HG03442 (cell line): ENCODE measurements at regions not wholly inside any gene's neighbourhood (a gene's known extent, or its start where the extent isn't known, plus 50 kb on each side); places are given as distances from the start of the nearest gene placed in this dataset.
A peak's percentile ranks its signal among the peaks of the same experiment; 100 is the strongest.

Source experiments
- ATAC-seq: cut with Tn5 transposase; IDR thresholded peaks from one replicate; pipeline ENCODE4 v1.9.1; 2021; ENCODE audit warnings: mild to moderate bottlenecking, moderate library complexity; ENCODE audit not compliant: unreplicated experiment

DNA sequence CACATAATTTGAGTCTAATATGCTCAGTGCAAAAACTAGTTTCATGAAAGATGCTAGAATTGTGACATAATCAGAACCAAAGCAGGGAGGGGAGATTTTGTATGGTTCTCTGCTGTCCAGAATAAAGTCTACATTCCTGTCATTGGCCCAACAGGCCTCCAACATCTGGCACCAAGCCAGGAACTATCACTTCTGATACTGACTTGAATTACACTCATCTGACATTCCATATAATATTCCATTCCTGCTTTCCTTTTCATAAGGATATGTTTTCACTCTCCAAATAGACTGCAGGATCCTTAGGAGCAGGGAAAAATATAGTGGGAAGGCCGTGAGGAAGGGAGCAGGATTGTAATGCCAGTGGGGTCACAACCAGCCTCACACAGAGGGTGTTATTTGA, 84.6 kb upstream of the BTN3A2 start:
- no peak for ATAC-seq

DNA sequence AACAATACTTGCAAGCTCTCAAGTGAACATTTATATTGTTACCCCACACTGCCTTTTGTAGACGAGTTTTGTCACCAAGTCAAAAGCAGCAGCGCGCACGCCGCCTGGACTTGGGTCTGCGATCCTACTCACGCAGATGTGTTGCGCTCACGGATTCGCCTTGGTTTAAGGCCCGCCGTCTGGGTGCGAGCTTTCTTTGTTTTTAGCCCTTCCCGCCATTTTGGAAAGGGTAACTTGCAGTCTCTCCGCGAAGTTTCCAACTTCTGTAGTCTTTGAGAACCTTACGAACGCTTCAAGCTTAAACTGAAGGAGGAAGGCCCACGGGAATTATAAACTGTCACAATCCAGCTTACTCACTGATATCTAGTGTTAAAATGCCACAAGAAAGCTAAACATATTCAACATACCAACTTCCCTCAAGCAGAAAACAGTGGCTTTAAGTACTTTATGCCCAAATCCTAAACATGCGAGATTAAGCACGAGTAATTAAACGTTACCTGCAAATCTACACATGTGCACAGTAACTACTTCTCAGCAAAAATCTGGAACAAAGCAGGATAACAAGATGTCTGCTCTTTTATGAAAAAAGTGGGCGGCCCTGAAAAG, 80.4 kb upstream of the BTN3A2 start:
- no peak for ATAC-seq

DNA sequence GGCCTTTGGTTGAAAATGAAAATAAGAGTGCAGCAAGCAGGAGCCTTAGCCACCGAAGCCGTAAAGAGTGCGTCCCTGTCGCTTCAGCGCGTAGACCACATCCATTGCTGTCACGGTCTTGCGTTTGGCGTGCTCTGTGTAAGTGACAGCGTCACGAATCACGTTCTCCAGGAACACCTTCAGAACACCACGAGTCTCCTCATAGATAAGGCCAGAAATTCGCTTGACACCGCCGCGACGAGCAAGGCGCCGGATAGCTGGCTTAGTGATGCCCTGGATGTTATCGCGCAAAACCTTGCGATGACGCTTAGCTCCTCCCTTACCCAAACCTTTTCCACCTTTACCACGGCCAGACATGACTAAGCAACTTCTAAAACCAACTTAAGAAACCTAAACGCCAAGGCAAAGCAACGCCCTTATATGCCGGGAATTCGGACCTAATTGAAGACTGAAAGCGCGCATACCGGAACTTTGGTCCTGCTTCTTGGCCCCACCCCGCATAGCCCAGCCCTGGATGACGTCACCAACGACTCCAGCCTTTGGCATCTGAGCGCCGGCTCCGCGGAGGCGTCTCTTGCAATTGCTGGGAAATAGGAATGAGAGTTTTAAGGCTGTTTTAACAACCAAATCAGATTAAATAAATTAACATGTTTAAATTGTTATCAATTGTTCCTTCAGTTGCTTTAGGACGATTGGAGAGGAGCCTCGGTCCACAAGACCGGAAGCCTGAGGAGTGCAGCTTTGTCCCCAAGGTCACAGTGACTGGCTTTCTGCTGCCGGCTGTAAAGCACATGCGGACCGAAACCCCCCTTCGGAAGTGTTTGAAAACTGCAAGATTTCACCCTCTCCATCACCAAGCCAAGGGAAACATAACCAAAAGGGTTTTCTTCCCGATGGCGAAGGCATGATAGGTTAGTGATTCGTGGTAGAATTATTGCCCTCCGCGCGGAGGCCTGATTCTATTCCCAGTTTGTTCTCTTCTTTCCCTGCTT, 79.6 kb upstream of the BTN3A2 start:
- peak; percentile 71 for ATAC-seq

DNA sequence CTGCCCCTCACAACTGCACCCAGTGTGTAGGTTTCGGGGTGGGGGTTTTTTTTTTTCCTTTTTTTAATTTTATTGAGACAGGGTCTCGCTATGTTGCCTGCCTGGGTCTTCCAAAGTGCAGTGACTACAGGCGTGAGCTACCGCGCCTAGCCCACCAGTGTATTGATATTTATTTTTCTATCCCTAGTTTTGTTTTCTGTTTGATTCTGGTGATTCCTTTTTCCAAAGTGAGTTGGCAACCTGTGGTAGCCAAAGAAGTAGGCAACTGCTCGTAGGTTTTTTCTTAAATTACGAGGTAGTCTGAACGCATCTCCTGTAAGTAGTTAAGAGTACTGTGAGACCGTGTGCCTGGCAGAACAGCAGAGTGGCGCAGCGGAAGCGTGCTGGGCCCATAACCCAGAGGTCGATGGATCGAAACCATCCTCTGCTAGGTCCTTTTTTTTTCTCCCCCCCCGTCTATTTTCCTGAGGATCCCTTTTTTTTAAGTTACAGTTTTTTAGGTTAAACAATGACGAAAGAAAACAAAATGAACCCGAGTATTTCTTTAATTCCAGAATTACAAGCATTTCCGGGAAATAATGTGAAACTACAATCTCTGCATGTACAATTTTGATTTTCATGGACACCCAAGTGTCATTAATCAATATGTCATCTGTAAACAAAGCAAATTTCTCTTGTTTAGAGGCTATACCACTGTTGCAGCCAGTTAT, 78.7 kb upstream of the BTN3A2 start:
- no peak for ATAC-seq

DNA sequence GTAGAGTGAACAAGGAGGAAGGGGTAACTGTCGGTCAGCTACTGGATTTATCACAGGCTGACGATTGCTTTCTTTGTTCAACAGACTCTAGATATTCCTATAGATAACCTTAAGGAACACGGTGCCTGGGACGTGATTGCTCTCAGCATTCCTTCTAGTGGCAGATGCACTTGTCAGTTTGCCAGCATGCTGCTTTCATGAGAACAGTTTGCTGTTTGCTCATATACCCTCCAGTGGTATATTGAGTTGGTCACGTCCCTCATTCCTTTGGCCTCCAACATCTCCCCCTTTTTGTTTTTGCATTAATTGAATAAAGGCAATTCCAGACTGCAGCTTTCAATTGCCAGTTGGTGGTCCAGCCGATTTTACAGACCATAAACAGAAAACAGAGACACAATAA, 76.8 kb upstream of the BTN3A2 start:
- no peak for ATAC-seq

DNA sequence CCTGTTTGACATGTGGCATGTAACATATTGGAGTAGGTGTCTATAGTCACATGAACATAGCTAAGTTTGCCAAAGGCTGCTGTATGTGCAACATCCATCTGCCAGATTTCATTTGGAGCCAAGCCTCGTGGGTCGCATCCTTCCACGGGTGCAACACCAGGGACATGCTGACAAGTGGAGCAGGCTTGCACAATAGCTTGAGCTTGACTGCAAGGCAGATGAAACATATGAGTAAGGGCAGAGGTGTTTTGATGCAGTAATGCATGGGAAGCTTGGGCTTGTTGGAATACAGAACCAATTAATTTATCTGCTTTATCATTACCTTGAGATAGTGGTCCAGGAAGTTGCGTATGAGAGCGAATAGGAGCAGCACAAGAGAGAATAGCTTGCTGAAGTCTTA, 74.1 kb upstream of the BTN3A2 start:
- ATAC-seq, result no peak

DNA sequence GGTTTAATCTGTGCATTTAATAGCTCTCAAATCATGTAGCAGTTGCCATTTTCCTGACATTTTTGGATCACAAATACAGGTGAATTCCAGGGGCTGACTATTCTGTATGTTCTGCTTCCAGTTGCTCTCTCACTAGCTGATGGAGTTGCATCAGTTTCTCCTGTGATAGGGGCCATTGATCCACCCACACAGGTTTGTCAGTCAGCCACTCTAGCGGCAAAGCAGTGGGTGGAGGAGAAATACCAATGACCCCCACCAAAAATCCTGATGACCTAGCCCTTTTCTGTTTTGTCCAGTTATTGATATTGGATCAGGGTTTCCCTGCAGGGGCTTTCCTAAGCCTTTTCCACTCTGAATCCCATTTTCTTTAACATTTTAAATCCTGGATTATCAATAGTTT, 72.3 kb upstream of the BTN3A2 start:
- ATAC-seq, result no peak

DNA sequence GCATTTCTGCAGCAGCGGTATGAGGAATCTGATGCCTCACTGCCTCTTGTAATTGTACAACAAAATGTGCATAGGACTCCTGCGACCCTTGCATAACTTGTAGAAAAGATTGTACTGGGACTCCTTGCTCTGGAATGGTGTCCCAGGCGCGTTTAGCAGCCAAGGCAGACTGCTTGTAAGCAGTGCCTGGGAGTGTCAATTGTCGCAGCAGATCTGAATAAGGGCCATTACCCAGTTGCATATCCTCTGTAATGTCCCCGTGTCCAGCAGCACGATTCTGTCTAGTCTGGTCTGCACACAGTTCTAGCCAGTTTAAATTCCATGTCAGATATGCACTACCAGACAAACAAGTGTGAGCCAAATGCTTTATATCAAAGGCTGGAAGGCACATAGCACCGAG, 70.7 kb upstream of the BTN3A2 start:
- no peak for ATAC-seq

DNA sequence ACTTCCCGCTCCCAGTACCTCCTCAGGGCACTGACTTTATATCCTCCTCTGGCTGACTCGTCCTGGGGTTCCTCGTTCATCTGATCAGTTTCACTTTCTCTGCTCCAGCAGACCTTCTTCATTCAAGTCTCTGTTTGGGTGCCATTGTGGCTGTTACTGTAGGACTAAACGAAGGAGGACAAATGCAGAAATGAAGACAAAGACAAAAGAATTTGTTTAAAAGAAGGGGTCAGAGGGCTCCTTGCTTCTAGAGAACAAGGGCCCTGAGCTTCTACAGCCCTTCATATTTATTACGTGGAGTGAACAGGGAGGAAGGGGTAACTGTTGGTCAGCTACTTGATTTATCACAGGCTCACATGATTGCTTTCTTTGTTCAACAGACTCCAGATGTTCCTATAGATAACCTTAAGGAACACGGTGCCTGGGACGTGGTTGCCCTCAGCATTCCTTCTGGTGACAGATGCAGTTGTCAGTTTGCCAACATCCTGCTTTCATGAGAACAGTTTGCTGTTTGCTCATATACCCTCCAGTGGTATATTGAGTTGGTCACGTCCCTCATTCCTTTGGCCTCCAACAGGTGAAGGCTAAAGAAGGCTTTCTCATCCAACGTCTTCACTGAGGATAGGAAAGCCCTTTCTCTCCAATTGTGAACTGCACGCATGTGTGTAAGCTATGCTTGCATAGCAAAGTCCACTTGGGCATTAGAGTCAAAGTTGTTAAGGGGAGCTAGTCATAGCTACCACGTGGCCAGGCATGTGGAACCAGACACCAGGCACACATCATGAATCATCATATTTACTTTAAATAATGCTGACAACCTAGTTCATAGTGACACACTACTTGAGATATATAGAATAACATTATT, 69.1 kb upstream of the BTN3A2 start:
- no peak for ATAC-seq

DNA sequence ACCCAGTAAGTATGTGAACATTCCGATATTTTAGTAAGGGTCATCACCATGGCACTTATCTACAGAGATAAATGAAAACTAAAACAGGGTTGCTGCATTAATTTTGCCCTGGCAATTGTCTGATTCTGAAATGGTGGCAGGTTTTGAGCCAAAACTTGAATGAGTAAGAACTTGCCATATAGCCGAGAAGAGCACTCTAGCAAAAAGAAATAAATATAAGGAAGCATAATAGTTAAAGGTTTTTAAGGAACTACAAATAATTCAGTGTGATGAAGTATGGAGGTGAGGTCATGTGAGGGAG, 68.5 kb upstream of the BTN3A2 start:
- no peak for ATAC-seq

DNA sequence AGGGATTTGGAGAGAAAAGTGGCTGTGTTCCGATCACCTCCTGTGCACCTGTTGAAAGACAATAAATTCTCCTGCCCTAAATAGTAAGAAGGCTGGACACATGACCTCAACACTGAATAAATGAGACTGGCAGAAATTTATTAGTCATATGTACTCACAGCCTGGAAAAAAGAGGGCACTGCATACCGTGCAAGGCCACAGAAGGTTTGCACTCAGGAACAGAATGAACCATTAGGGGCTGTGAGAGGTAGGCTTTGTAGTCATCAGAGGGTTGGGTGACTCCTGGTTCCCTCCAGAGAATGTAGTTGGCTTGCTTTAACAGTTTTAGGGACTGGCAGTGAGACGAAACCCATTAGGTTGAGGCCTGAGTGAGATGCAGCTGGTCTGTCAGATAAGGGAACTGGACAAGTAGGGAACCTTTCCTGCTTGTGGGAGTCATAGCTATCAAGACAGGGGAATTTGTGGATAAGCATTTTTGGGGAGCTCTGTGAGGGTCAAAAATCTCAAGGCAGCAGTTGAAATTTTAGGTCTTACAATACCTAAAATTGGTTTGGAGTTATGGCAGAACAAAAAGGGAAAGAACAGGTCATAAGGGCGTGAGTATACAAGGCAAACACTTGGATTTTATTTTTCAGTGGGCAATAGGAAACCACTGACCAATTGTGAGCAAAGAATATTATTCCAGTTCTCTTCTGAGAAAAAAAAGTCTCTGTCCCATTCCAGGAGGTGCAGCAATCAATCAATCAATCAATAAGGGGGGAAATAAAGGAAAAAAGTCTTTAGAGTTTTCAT, 67.9 kb upstream of the BTN3A2 start:
- ATAC-seq, result no peak

DNA sequence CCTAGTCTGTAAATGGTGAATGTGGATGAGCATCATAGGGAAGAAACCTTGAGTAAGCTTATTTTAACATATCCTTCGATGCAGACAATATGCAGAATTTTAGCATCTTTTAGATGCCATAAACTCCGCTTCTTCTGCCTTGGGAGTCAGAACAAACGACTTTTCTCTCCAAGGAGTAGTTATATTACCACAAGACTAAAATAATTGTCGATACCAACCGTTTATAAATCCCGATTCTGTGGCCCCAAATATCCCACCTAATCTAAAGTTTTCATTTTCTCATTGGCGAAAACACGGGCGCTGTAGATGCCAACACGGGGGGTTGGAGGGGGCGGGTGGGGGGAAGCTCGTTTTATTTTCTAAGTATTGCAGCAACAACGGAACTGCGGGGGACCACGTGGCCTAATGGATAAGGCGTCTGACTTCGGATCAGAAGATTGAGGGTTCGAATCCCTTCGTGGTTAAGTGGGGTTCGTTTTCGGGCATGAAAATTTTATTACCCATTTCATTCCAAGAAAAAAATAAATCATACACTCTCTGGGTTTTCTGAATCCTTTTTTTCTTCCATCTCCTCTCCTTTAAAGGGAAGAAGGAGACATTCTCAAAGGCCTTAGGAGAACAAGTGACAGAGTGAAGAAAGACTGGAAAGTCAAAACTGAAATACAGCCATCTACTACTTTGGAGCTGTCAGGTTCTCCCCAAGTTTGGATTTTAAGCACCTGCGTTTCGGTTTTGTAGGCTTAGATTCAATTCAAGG, 65.5 kb upstream of the BTN3A2 start:
- no peak for ATAC-seq

DNA sequence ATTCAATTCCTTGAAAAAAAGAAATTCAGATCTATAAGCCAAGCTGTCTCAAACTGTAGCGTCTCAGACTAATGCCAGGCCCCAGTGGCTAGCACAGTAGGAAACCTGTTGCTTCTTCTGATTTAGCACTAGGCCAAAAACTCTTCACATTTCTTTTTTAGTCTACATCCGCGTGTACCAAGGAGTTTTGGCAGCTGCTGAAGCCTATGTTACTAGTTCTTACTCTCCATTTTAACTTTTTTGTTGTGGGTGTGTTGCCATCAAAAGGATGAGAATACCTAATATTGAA, 65.0 kb upstream of the BTN3A2 start:
- no peak for ATAC-seq

DNA sequence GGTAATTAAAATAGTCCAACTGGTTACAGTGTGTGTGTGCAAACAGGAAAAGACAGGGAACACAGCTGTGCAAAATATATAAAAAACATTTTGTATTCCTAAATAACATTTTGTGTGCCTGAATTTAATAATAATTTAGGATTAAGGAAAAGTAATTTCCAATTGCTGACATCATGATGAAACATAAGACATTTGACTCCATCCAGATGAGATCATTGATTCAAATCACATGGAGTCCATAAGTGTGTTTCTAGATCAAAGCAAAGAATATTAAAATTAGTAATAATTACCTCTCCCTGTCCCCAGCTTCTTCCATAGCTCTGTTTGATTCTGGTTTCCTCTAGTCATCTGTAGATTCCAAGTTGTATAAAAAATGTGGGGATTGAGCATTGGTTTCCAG, 64.6 kb upstream of the BTN3A2 start:
- ATAC-seq, result no peak

DNA sequence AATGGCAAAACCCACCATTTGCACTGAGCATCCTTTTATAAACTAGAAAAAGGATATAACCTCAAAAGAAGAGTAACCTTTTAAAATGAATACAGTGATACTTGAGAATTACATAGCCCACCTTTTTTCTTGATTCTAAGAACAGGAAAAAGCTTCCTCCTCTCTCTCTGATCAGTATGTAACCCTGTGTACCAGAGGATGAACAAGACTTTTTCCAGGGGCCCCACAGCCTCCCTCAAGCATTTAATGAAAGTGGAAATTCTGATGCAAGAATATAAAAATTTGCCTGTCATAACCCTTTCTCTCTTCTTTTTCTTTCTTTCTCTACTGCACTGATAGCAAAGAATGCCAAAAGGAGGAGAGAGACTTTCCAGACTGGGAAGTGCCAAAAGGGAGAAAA, 64.2 kb upstream of the BTN3A2 start:
- no peak for ATAC-seq

DNA sequence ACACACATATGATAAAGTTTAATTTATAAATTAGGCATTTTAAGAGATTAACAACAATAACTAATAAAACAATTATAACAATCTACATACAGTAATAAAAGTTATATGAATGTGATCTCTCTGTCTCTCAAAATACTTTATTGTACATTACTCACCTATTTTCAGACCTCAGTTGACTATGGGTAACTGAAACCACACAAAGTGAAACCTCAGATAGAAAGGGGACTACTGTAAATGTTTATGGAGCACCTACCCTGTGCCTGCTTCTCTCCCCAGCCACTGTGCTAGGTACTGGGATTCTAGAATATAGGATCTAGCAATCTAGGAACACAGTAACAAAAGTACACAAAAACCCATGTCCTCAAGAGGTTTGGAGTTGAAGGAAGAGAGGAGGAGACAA, 63.4 kb upstream of the BTN3A2 start:
- ATAC-seq, result no peak

DNA sequence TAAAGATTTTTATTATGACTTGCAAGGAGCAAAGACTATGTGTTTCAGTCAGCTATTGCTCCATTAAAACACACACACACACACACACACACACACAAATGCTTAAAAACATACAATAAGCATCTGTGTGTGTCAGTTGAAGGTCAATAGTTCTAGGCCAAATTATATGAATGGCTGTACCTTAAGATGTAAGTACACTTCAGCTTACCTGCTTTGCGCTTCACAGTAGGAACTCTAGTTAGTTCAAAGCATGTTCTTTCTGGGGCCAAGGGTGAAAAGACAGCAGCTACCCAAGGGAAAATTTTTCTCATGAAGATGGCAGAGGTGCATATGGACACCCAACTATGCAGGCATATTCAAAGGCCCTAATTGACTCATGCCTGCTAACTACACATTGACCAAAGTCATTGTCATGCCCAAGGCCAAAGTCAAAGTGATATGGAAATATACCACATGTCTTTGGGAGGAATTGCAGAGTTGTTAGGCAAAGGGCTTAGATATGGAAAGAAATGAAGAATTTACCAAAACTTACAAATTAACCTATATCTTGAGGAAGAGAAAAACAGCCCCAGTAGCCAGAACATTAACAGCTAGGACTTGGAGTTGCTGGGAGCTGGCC, 61.9 kb upstream of the BTN3A2 start:
- no peak for ATAC-seq

DNA sequence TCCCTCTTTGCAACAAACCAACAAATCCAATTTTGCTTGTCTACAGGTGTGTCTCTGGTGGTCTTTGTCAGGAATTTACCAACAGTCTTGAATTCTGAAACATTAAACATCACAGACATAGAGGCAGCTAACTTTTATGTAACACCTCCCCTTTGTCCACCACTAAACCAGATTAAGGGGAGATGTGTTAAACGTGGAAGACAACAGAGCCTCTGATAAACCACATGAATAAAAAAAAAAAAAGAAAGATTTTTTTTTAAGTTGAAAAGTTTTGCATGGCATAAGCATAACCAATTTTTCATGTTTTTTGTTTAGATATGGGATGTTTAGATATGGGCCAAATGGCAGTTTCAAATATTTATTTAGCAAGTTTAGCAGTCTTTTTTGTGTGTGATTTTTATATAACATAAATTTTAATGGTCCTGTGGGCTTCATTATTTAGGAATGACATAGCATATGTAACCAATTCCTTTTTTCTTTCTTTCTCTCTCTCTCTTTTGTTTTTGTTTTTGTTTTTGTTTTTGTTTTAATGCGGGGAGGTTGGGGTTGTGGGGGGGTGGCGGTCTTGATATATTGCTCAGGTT, 60.7 kb upstream of the BTN3A2 start:
- no peak for ATAC-seq
